ENCODE measurements at regions not wholly inside any gene's neighbourhood (a gene's known extent, or its start where the extent isn't known, plus 50 kb on each side); places are given as distances from the start of the nearest gene placed in this dataset.

DNA sequence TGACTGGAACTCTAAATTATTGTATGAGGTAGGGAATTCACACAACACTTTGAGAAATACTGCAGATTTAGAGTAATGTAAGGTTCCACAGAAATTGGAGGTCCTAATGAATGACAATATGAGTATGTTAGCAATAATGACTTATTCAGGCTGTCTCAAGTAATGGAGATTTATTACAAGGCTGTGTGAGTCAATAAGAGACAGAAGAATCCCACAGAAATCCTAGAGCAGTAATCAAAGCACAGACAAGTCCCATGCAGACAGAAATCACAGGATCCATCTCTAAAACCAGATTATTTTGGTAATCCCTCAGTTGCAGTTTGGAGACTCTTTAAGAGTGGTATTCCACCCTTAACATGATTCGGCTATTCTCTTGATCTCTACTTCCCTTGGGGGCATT, 83.6 kb downstream of the FAM161A start:
- Histone ChIP-seq H3K14ac (ENCODE audit: insufficient read length) (no peak overlapping the region), H2BK120ac (replicated peaks; ENCODE audit: low read depth, low read length) (no peak overlapping the region), H4K20me1 (replicated peaks in 1 of 2; ENCODE audit: control insufficient read depth in 1 of 2, insufficient read depth in 2 of 2, low read length in 2 of 2) (no peaks in the 10 kb centered on the region), H3K4ac (replicated peaks; ENCODE audit: insufficient read length, low read depth, low read length) (no peak overlapping the region), H3K27me3 (replicated peaks in 1 of 4; ENCODE audit: control insufficient read depth in 3 of 4, extremely low read depth in 1 of 4, insufficient read depth in 3 of 4, low read length in 3 of 4) (no peaks in the 10 kb centered on the region), H3K56ac (replicated peaks; ENCODE audit: insufficient read length, low read depth, low read length) (no peak overlapping the region), H3K4me2 (ENCODE audit: insufficient read depth in 1 of 2, low read depth in 2 of 2, low read length in 2 of 2) (no peak overlapping the region), H3K4me3 (ENCODE audit: extremely low read depth in 1 of 4, insufficient read depth in 2 of 4, low read depth in 3 of 4, low read length in 4 of 4) (no peak overlapping the region), H4K8ac (ENCODE audit: extremely low read depth, insufficient read depth, low read length) (no peak overlapping the region), H3K23ac (ENCODE audit: insufficient read length) (no peak overlapping the region), H3K79me2 (ENCODE audit: control insufficient read depth in 1 of 2, insufficient read depth in 2 of 2, low read length in 2 of 2) (no peaks in the 10 kb centered on the region), H3K9me3 (ENCODE audit: insufficient read depth in 2 of 2, low read depth in 1 of 2, low read length in 1 of 2) (no peaks in the 10 kb centered on the region), H3K9ac (replicated peaks in 1 of 4; ENCODE audit: extremely low read depth in 1 of 4, low read depth in 3 of 4, low read length in 3 of 4) (no peak overlapping the region), H3K18ac (ENCODE audit: extremely low read depth, low read length) (no peak overlapping the region), H2AFZ (ENCODE audit: low read length) (no peak overlapping the region), H4K5ac (ENCODE audit: insufficient read length, low read depth, low read length) (no peak overlapping the region), H2BK20ac (ENCODE audit: low read length) (no peak overlapping the region), H2BK5ac (ENCODE audit: low read depth, low read length) (no peak overlapping the region), H3K4me1 (replicated peaks in 1 of 4; ENCODE audit: control insufficient read depth in 3 of 4, insufficient read depth in 4 of 4, low read length in 3 of 4) (no peaks in the 10 kb centered on the region), H4K91ac (replicated peaks; ENCODE audit: insufficient read length, low read length) (no peak overlapping the region), H3K79me1 (ENCODE audit: low read depth, low read length) (no peaks in the 10 kb centered on the region), H2AK5ac (ENCODE audit: low read depth, low read length) (no peak overlapping the region), H3K23me2 (ENCODE audit: low read depth, low read length) (no peaks in the 10 kb centered on the region), H2BK12ac (ENCODE audit: low read depth, low read length) (no peak overlapping the region), H3K27ac (ENCODE audit: low read depth, low read length) (no peak overlapping the region), H2BK15ac (ENCODE audit: low read length) (no peak overlapping the region), H3K36me3 (ENCODE audit: control insufficient read depth in 2 of 4, insufficient read depth in 4 of 4, low read length in 3 of 4) (no peaks in the 10 kb centered on the region)
- ChIA-PET CTCF (ENCODE audit: partially characterized antibody) (no interaction called here), POLR2A (ENCODE audit: partially characterized antibody) (no interaction called here)
- WGBS, 2 experiments (ENCODE audit: extremely low coverage in 1 of 2, insufficient coverage in 1 of 2, insufficient read length in 1 of 2, insufficient replicate concordance in 2 of 2, low coverage in 1 of 2, low lambda C conversion rate in 2 of 2, missing lambda C conversion rate in 1 of 2): 74% methylated on average over 1 of the region's 1 CpG; no CpG with 5 or more reads in 1 of the 2 experiments
- TF ChIP-seq PHF8 (conservative IDR thresholded peaks at IDR 0.05; ENCODE audit: low read depth, low read length) (no peak), HDAC6 (IDR thresholded peaks at IDR 0.05; ENCODE audit: low read depth, low read length) (no peak), KDM4A (IDR thresholded peaks at IDR 0.05; ENCODE audit: low read depth, low read length, severe bottlenecking) (no peak)
- FAIRE-seq (no peak), DNase-seq (ENCODE audit: low read depth in 1 of 2, low spot score in 2 of 2) (no peak)

Data from H1 (cell line).